Psoas muscle (tissue), 7 donors: ENCODE measurements at regions not wholly inside any gene's neighbourhood (a gene's known extent, or its start where the extent isn't known, plus 50 kb on each side); places are given as distances from the start of the nearest gene placed in this dataset.

Experiments used
- ATAC-seq, 4 donors: fragments of 200-7000 bp; cut with Tn5 transposase; one replicate each; pipeline ENCODE4 v1.9.1; 2020; ENCODE audit warnings: moderate library complexity in 3 of 4, mild to moderate bottlenecking in 2 of 4
- DNase-seq, 2 donors: peaks; one replicate each; pipeline ENCODE4 v3.0.0-alpha.2; 2020
- H3K27ac ChIP-seq: fragments of 200-600 bp; one replicate; pipeline ENCODE4 v1.8.0; 2022
- H3K27me3 ChIP-seq, 3 donors: fragments of 200-600 bp in 1 of 3; one replicate each; pipeline versions ENCODE4 v1.6.1 to v1.8.0; 2013 to 2022; ENCODE audit warnings: low read length in 2 of 3, mild to moderate bottlenecking in 2 of 3, moderate library complexity in 1 of 3; ENCODE audit not compliant: insufficient read depth in 3 of 3
- H3K36me3 ChIP-seq, 2 donors: fragments of 200-600 bp in 1 of 2; one replicate each; pipeline versions ENCODE4 v1.6.1 to v1.8.0; 2013 to 2022; ENCODE audit warnings: low read depth in 1 of 2, mild to moderate bottlenecking in 1 of 2, moderate library complexity in 1 of 2; ENCODE audit not compliant: insufficient read depth in 1 of 2
- H3K4me1 ChIP-seq: fragments of 200-600 bp; one replicate; pipeline ENCODE4 v1.8.0; 2022
- H3K4me3 ChIP-seq: fragments of 200-600 bp; one replicate; pipeline ENCODE4 v1.8.0; 2022; ENCODE audit warnings: mild to moderate bottlenecking
- H3K9me3 ChIP-seq: fragments of 200-600 bp; one replicate; pipeline ENCODE4 v1.8.0; 2022
- WGBS, 3 donors: extraction: QIAGEN DNeasy Blood & Tissue Kit; methylation state at CpG; one replicate each; pipeline versions ENCODE4 v1.1.6 to v1.1.7; 2013; 5-methylcytosine and 5-hydroxymethylcytosine counted together
- intact Hi-C, 2 donors: fragments of 100-400 bp; cut with DNase I; formaldehyde crosslinking; loops; one replicate each; pipeline versions ENCODE4 v1.11.0 to v1.14.2; 2022
- TF ChIP-seq, protein P1 (sequence below): fragments of 200-600 bp; IDR thresholded peaks from one replicate; pipeline ENCODE4 v1.8.0; 2022; ENCODE audit warnings: antibody characterized with exemption
- donor health status: healthy with polysubstance abuse.
- donor health status: DM: no; HTN: no; CAD: no; lungs with moderate emphysema.
- donor health status: Bipolar disorder and iron deficiency.
- donor health status: healthy.
- donor health status: DM: yes; HTN: yes; CAD: no.
- donor health status: DM: no; HTN: no; CAD: no.
- donor health status: DM: yes; HTN: yes; CAD: no.

GRCh38 chr5:89287964-89288363 is 405.0 kb upstream of the MEF2C start:
- intact Hi-C loops: loop anchor here in 1 of 2 donors (10.0 kb wide), 2 partner anchors 93 to 137 kb away; no protein-coding TSS in a partner anchor

GRCh38 chr5:89286320-89286719 is 403.3 kb upstream of the MEF2C start:
- 92 to 98% (median 95%) methylated on average over 3 of the region's 3 CpGs for WGBS, 3 donors
- intact Hi-C loops: loop anchor here in 1 of 2 donors (10.0 kb wide), 2 partner anchors 92 to 138 kb away; no protein-coding TSS in a partner anchor
- no peaks in the 10 kb centered on the region for H3K9me3 ChIP-seq
- H3K4me3 ChIP-seq: no peak overlapping the region
- no peaks in the 10 kb centered on the region for H3K27me3 ChIP-seq
- peaks cover 24% of the 10 kb centered on the region for H3K4me1 ChIP-seq
- TF ChIP-seq, protein P1, sequence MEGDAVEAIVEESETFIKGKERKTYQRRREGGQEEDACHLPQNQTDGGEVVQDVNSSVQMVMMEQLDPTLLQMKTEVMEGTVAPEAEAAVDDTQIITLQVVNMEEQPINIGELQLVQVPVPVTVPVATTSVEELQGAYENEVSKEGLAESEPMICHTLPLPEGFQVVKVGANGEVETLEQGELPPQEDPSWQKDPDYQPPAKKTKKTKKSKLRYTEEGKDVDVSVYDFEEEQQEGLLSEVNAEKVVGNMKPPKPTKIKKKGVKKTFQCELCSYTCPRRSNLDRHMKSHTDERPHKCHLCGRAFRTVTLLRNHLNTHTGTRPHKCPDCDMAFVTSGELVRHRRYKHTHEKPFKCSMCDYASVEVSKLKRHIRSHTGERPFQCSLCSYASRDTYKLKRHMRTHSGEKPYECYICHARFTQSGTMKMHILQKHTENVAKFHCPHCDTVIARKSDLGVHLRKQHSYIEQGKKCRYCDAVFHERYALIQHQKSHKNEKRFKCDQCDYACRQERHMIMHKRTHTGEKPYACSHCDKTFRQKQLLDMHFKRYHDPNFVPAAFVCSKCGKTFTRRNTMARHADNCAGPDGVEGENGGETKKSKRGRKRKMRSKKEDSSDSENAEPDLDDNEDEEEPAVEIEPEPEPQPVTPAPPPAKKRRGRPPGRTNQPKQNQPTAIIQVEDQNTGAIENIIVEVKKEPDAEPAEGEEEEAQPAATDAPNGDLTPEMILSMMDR: no peak
- H3K36me3 ChIP-seq: no peaks in the 10 kb centered on the region
- DNase-seq (no peak), ATAC-seq (no peak)
- H3K27ac ChIP-seq: no peak overlapping the region

More at GRCh38 chr5:89287964-89288363, 405.0 kb upstream of the MEF2C start:
- TF ChIP-seq, protein P1: no peak
- H3K27me3 ChIP-seq: no peaks in the 10 kb centered on the region
- H3K4me3 ChIP-seq: no peak overlapping the region
- no peaks in the 10 kb centered on the region for H3K36me3 ChIP-seq
- DNase-seq (no peak), ATAC-seq (no peak)
- peaks cover 10% of the 10 kb centered on the region for H3K4me1 ChIP-seq
- no peak overlapping the region for H3K27ac ChIP-seq
- no peaks in the 10 kb centered on the region for H3K9me3 ChIP-seq

GRCh38 chr5:89283728-89284493 is 400.9 kb upstream of the MEF2C start:
- Histone ChIP-seq H3K9me3 (no peaks in the 10 kb centered on the region), H3K4me1 (peaks cover 34% of the 10 kb centered on the region), H3K36me3 (no peaks in the 10 kb centered on the region), H3K27me3 (no peaks in the 10 kb centered on the region), H3K27ac (peak overlapping the region; percentile 69), H3K4me3 (no peak overlapping the region)
- DNase-seq (no peak), ATAC-seq (no peak)
- 91 to 92% (median 91%) methylated on average over 3 of the region's 3 CpGs for WGBS, 3 donors
- intact Hi-C loops: loop anchor here in 1 of 2 donors (10.0 kb wide), 2 partner anchors 89 to 141 kb away; no protein-coding TSS in a partner anchor
- TF ChIP-seq, protein P1: no peak

- peaks cover 37% of the 10 kb centered on the region for H3K4me1 ChIP-seq
- H3K27me3 ChIP-seq: no peaks in the 10 kb centered on the region
- intact Hi-C loops: loop anchor here in 1 of 2 donors (10.0 kb wide), 2 partner anchors 88 to 142 kb away; no protein-coding TSS in a partner anchor
- 74 to 89% (median 82%) methylated on average over 3 of the region's 3 CpGs for WGBS, 3 donors
- H3K4me3 ChIP-seq: no peak overlapping the region
- ATAC-seq (peak; percentile 85 to 93 (median 91)), DNase-seq (no peak)
- no peaks in the 10 kb centered on the region for H3K9me3 ChIP-seq
- H3K27ac ChIP-seq: peak overlapping the region; percentile 69
- TF ChIP-seq, protein P1: no peak
- H3K36me3 ChIP-seq: no peaks in the 10 kb centered on the region
Observed at GRCh38 chr5:89282554-89283510, 399.8 kb upstream of the MEF2C start.
